ENCODE measurements at regions not wholly inside any gene's neighbourhood (a gene's known extent, or its start where the extent isn't known, plus 50 kb on each side); places are given as distances from the start of the nearest gene placed in this dataset.

DNA sequence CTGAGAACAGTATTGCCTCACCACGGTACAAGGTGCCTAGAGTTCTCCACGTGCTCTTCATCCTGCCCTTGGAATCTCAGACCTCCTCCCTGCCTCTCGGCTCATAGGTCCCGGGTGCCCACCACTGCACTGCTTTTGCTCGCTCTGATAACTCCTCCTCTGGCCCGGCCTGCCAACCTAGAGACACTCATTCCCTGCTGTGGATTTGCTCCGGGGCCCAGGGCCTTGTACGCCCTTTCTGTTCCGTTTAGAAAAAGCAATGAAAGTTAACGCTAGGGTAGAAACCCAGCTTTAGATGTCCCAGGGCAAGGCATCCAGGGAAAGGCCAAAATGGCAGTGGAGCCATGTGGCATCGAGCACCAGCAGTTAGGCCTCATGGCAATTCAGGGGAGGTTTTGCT, 253.9 kb downstream of the VAPA start:
- Histone ChIP-seq H3T11ph (ENCODE audit: low read length) (no peak overlapping the region), H4K8ac (replicated peaks; ENCODE audit: insufficient read length, low read depth, low read length) (no peak overlapping the region), H3K56ac (ENCODE audit: insufficient read length, low read depth, low read length) (no peak overlapping the region), H3K9me3 (ENCODE audit: control insufficient read depth, low read depth, low read length) (no peaks in the 10 kb centered on the region), H2AK5ac (ENCODE audit: insufficient read length, low read length) (no peak overlapping the region), H2BK12ac (ENCODE audit: insufficient read length, low read depth, low read length) (no peak overlapping the region), H2BK5ac (ENCODE audit: insufficient read length, low read length) (no peak overlapping the region), H4K5ac (ENCODE audit: insufficient read length, low read depth, low read length) (no peak overlapping the region), H2BK15ac (ENCODE audit: low read depth, low read length) (no peak overlapping the region), H3K4ac (ENCODE audit: low read depth, low read length) (no peak overlapping the region), H3K4me2 (ENCODE audit: insufficient read depth, insufficient read length, low read length) (no peak overlapping the region), H3K9ac (ENCODE audit: extremely low read depth, insufficient read length, low read length) (no peak overlapping the region), H3K23ac (ENCODE audit: insufficient read length, low read depth, low read length) (no peak overlapping the region), H3K4me1 (ENCODE audit: insufficient read depth, low read length) (no peaks in the 10 kb centered on the region), H2BK120ac (ENCODE audit: low read depth, low read length, poor library complexity, severe bottlenecking) (no peak overlapping the region), H2AFZ (ENCODE audit: low read length) (no peak overlapping the region), H3K27me3 (ENCODE audit: insufficient read depth, low read length) (no peaks in the 10 kb centered on the region), H4K91ac (ENCODE audit: insufficient read length, low read depth, low read length) (no peak overlapping the region), H4K20me1 (ENCODE audit: control insufficient read depth, insufficient read depth, insufficient read length) (no peaks in the 10 kb centered on the region), H3K18ac (ENCODE audit: insufficient read length, low read depth, low read length) (no peak overlapping the region), H3K27ac (ENCODE audit: insufficient read length, low read depth, low read length) (no peak overlapping the region), H3K23me2 (ENCODE audit: insufficient read length, low read depth, low read length, poor library complexity, severe bottlenecking) (no peaks in the 10 kb centered on the region), H3K14ac (ENCODE audit: insufficient read depth, low read length) (no peak overlapping the region), H2BK20ac (ENCODE audit: low read depth, low read length, poor library complexity, severe bottlenecking) (no peak overlapping the region), H3K79me2 (ENCODE audit: insufficient read depth, low read length) (no peaks in the 10 kb centered on the region), H3K79me1 (ENCODE audit: insufficient read depth, low read depth, low read length, poor library complexity, severe bottlenecking) (no peaks in the 10 kb centered on the region)
- H3K27ac Mint-ChIP-seq: no peak overlapping the region; a peak in 1 of 7 replicates
- no peaks in the 10 kb centered on the region; a peak in 1 of 5 replicates for H3K9me3 Mint-ChIP-seq
- H3K27me3 Mint-ChIP-seq (ENCODE audit: low read depth): no peaks in the 10 kb centered on the region
- no peaks in the 10 kb centered on the region; a peak in 1 of 7 replicates for H3K36me3 Mint-ChIP-seq (ENCODE audit: insufficient read depth in 1 of 3, low read depth in 3 of 3)
- TF ChIP-seq, protein P1, sequence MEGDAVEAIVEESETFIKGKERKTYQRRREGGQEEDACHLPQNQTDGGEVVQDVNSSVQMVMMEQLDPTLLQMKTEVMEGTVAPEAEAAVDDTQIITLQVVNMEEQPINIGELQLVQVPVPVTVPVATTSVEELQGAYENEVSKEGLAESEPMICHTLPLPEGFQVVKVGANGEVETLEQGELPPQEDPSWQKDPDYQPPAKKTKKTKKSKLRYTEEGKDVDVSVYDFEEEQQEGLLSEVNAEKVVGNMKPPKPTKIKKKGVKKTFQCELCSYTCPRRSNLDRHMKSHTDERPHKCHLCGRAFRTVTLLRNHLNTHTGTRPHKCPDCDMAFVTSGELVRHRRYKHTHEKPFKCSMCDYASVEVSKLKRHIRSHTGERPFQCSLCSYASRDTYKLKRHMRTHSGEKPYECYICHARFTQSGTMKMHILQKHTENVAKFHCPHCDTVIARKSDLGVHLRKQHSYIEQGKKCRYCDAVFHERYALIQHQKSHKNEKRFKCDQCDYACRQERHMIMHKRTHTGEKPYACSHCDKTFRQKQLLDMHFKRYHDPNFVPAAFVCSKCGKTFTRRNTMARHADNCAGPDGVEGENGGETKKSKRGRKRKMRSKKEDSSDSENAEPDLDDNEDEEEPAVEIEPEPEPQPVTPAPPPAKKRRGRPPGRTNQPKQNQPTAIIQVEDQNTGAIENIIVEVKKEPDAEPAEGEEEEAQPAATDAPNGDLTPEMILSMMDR (conservative IDR thresholded peaks at IDR 0.05): no peak
- no CpG with 5 or more reads among the region's 11 CpGs for WGBS (ENCODE audit: extremely low coverage, insufficient read length, low lambda C conversion rate)
- peaks cover 3 to 10% of the 10 kb centered on the region in 2 experiments; a peak in 3 of 4 replicates for H3K4me1 Mint-ChIP-seq
- DNase-seq: no peak
- H3K4me3 Mint-ChIP-seq: no peak overlapping the region

All from H9 (cell line).